ENCODE measurements at regions not wholly inside any gene's neighbourhood (a gene's known extent, or its start where the extent isn't known, plus 50 kb on each side); places are given as distances from the start of the nearest gene placed in this dataset.

GRCh38 chr13:44293908-44294735 lies 79.5 kb upstream of the SERP2 start:
- DNase-seq, result no peak

- no peak for DNase-seq
Observed at GRCh38 chr13:44294876-44295275, 78.7 kb upstream of the SERP2 start.

DNA sequence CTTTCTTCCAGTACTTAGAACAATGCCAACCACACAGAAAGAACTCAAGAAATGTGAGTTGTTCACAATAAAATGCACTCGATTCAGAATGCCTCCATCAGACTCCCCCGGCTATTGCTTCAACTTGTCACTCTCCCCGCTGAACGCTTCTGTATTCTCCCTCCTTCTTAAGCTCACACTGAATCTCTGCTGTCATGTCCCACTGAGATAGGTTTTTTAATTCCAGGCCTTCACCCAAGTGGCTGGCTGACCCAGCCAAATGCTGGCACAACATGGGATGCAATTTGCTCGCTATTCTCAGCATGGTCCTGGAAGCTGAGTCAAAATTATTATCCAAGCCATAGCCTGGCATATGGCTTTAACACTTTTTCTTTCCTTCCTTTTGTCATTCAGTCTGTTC lies 76.8 kb upstream of the SERP2 start:
- no peak for DNase-seq

- DNase-seq, result peak; percentile 72
Observed at GRCh38 chr13:44298314-44298713, 75.3 kb upstream of the SERP2 start.

DNA sequence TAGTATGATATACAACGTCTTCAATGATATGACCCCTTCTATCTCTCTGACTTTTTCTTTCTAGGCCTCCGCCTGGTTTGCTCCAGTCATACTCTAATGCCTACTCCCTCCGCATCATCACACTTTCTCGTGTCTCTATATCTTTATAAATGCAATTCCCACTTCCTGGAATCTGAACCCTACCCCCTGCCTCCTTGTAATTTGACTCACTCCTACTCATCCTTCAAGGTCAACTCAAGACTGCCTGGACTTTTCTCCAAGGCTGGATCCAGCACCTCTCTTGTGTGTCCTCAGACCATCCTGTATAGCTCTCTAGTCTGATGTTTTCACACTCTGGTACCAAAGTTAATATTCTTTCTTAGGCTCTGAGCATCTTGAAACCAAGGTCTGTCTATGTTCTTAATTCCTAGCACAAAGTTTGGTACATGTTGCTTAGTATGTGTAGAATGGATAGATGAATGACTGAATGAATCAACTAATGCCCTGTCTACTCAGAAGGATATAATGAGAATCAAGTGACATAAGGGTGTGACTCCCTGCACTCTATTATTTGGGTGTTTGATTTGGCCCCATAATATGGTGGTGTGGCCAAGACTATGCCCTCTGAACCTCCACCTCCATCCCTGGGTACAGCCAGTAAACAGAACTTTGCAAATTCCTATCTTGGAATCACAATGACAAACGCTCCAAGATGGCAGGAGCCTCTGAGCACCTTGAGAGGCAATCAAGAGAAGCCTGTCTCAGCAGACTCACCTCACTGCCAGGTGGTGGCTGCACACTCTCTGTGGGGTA lies 74.3 kb upstream of the SERP2 start:
- peak; percentile 41 for DNase-seq

GRCh38 chr13:44300895-44301638 lies 72.6 kb upstream of the SERP2 start:
- peak; percentile 84 for DNase-seq

DNA sequence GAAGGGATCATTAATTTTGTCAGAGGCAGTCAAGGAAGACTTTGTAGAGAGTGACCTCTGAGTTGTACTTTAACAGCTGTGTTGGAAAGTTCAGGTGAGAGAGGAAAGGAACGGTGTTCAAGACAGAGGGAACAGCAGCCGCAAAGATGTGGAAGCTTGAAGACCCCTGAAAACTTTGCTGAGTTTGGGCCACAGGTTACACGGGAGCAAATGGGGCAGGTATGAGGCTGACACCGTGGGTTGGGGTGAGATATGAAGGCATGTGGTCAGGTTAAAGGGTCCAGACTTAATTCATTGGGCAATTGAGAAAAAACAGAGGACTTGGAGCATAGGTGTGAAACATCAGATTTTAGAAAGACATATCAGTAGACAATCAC lies 72.0 kb upstream of the SERP2 start:
- DNase-seq, result no peak

DNA sequence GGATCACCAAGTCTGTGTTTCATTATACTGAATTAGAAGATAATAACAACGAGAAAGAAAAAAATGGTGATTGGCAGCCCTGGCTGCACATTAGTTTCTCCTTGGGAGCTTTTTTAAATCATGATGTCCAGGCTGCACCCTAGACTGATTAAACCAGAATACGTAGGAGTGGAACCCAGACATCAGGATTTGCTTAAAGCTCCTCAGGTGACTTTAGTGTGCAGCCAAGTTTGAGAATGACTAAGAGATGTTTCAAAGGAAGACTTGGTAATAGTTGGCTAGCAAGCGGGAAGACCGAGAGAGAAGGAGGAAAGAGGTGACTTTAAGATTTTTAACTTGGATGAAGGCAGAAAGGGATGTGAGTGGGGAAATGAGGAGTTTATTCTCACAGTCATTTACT lies 71.4 kb upstream of the SERP2 start:
- DNase-seq, result no peak

- no peak for DNase-seq
Observed at GRCh38 chr13:44302940-44303575, 70.6 kb upstream of the SERP2 start.

- no peak for DNase-seq
Observed at GRCh38 chr13:44303681-44304432, 69.8 kb upstream of the SERP2 start.

DNA sequence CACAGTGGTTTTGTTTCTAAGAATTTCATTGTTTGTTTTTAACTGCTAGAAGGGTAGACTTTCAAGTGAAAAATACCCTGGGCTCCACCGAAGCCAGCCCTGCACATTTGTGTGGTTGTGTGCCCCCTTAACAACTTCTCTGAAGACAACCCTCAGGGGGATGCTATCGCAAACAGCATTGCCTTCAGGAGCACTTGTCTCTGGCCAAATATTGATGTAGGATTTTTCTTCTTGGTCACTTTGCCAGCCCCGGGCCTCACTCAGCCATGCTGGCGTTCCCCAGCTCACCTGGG lies 69.2 kb upstream of the SERP2 start:
- no peak for DNase-seq

- no peak for DNase-seq
Observed at GRCh38 chr13:44305286-44305685, 68.3 kb upstream of the SERP2 start.

GRCh38 chr13:44305917-44306370 lies 67.7 kb upstream of the SERP2 start:
- DNase-seq, result peak; percentile 3

- peak; percentile 94 for DNase-seq
Observed at GRCh38 chr13:44306371-44307192, 67.0 kb upstream of the SERP2 start.

- DNase-seq, result no peak
Observed at GRCh38 chr13:44307255-44307654, 66.4 kb upstream of the SERP2 start.

GRCh38 chr13:44307844-44308243 lies 65.8 kb upstream of the SERP2 start:
- DNase-seq, result no peak

GRCh38 chr13:44308352-44308751 lies 65.3 kb upstream of the SERP2 start:
- no peak for DNase-seq

DNA sequence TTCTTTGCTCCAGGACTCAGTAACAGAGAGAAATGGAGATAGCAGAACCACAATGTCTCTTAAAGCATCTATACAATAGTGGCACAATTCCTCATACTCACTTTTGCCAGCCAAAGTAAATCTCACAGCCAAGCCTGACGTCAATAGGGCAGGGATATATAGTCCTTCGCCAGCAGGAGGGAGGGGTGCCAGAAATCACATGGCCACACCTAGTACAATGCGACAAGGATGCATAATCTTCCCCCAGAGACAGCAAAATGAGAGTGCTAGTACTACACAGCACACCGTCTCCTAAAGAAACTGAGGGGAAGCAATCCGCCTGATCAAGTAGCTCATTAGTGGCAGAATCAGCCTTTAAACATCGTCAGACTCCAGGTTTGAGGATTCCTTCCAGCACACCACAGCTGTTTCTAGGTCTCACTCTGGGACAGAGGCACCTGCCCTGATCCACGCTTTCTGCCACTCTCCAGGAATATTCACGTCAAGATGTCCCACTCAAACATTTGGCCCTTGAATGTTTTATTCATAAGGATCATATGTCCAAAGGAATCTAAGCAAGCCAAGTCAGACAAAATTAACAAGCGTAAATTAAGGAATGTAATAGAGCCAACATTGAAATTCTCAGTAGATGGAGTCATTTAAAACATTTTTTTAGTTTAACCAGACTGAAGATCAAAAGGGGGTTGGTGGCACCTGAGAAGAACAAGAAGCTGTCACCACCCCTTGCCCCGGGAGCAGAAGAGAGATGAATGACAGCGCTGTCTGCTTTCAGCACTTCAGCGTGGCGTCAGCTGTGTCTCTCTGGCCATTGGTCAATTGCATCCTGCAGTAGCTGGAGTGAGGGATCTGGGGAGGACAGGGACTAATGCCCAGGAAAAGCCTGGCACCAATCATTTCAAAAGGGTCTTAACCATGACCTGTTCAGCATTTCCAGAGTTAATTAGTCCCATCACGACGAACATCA lies 63.5 kb upstream of the SERP2 start:
- no peak for DNase-seq

- no peak for DNase-seq
Observed at GRCh38 chr13:44311011-44311780, 62.4 kb upstream of the SERP2 start.

All from EL (cell line).